Amniotic epithelial cell (primary cell): ENCODE measurements at regions not wholly inside any gene's neighbourhood (a gene's known extent, or its start where the extent isn't known, plus 50 kb on each side); places are given as distances from the start of the nearest gene placed in this dataset.
"Not testable (repeated sequence)": the region's sequence is repeated elsewhere in the genome, so short reads cannot be mapped to it uniquely, and the experiment has no call there.

Experiments used
- DNase-seq: peaks from one replicate; pipeline ENCODE4 v3.0.0-alpha.2; 2010; ENCODE audit warnings: low read depth

- no peak for DNase-seq
Measured at GRCh38 chr7:50854831-50855230, 72.1 kb upstream of the GRB10 start.

GRCh38 chr7:50854247-50854646 is 71.6 kb upstream of the GRB10 start:
- DNase-seq = no peak

- DNase-seq = no peak
Measured at GRCh38 chr7:50853311-50853710, 70.6 kb upstream of the GRB10 start.

- DNase-seq = no peak
Measured at GRCh38 chr7:50852901-50853300, 70.2 kb upstream of the GRB10 start.

GRCh38 chr7:50851891-50852290 is 69.2 kb upstream of the GRB10 start:
- no peak for DNase-seq

- DNase-seq = no peak
Measured at GRCh38 chr7:50851451-50851850, 68.8 kb upstream of the GRB10 start.

- DNase-seq = no peak
Measured at GRCh38 chr7:50849991-50850390, 67.3 kb upstream of the GRB10 start.

- no peak for DNase-seq
Measured at GRCh38 chr7:50848203-50848602, 65.5 kb upstream of the GRB10 start.

GRCh38 chr7:50844861-50845260 is 62.2 kb upstream of the GRB10 start:
- DNase-seq = not testable (repeated sequence)

GRCh38 chr7:50842041-50842440 is 59.3 kb upstream of the GRB10 start:
- DNase-seq = no peak

GRCh38 chr7:50838675-50839377 is 56.1 kb upstream of the GRB10 start:
- no peak for DNase-seq

GRCh38 chr7:50837965-50838364 is 55.3 kb upstream of the GRB10 start:
- DNase-seq = no peak

GRCh38 chr7:50836646-50837045 is 54.0 kb upstream of the GRB10 start:
- DNase-seq = no peak

GRCh38 chr7:50835156-50835555 is 52.5 kb upstream of the GRB10 start:
- DNase-seq = no peak

- DNase-seq = no peak
Measured at GRCh38 chr7:50834679-50835078, 52.0 kb upstream of the GRB10 start.

- DNase-seq = no peak
Measured at GRCh38 chr7:50834031-50834535, 51.4 kb upstream of the GRB10 start.

- DNase-seq = peak; percentile 71
Measured at GRCh38 chr7:50832744-50833143, 50.0 kb upstream of the GRB10 start.
